ENCODE measurements at regions not wholly inside any gene's neighbourhood (a gene's known extent, or its start where the extent isn't known, plus 50 kb on each side); places are given as distances from the start of the nearest gene placed in this dataset.

DNA sequence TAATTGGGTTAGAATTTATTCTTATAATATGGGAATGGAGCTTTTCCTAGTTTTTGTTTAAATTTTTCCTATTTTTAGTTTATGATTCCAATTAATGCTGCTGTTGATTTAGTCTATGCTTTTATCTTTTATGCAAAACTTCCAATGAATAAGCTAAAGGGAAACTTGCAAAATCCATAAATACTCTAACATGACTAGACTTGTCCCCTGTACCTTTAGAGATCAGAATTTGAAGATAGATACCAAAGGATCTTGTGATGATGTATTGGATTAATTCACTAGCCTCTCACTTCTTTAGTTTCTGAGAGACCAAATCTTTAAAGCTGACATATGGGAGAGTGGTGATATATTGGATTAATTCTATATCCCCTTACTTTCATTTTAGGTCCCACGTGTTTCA is 306.6 kb upstream of the PRMT6 start:
- DNase-seq (no peak), ATAC-seq (no peak)
- intact Hi-C loops (cut with DNase I), result no loop called here

DNA sequence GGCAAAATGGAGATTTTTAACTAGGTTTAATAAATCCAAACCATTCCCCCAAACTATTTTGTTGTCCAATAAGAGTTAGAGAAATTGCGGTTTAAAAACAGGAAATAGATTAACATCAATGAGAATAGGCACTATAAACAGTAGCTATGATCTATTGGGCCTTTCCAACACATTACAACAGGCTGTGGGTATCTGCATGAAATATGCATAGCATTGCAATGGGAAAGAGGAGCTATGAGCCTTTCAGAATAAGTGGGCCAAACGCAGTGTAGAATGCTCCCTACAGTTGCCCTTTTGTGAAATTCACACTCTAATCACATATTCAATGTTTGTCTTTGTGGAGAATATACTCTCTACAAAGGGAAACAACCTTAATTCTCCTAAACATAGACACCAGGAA is 305.5 kb upstream of the PRMT6 start:
- intact Hi-C loops (cut with DNase I), result no loop called here
- DNase-seq, result no peak
- ATAC-seq, result no peak

DNA sequence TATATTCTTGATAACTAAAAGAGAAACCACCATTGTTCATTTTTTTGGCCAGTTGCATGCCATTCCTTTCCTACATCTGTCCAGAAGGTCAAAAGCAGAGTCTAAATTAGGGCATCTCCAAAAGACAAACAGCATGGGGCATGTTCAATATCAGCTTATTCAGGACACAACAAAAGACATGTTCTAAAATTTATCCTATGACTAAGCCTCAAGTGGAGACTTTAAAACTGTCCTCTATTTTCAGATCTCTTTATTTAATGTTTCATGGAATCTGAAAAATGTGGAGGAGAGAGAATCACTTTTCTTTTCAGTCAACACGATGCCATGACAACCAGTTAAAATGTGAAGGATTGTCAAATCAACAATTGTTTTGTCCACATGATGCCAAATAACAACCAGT is 303.4 kb upstream of the PRMT6 start:
- intact Hi-C loops (cut with DNase I), result no loop called here
- no peak for ATAC-seq

DNA sequence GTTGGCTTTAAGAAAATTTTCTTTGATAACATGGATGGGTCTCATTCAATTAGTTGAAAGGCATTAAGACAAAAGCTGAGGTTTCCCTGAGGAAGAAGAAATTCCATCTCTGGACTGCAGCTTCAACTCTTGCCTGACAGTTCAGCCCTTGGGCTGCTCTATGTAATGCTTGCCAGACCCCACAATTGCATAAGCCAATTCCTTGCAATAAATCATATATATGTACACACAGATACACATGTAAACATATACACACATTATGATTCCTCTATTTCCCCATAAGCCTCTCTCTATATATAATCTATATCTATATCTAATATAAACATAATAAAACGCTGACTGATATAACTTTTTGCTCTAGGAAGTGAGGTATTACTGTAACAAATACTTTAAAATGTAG is 301.5 kb upstream of the PRMT6 start:
- ATAC-seq, result no peak
- DNase-seq, result no peak
- intact Hi-C loops (cut with DNase I), result no loop called here

More for the DNA sequence above, 303.4 kb upstream of the PRMT6 start:
- no peak for DNase-seq

DNA sequence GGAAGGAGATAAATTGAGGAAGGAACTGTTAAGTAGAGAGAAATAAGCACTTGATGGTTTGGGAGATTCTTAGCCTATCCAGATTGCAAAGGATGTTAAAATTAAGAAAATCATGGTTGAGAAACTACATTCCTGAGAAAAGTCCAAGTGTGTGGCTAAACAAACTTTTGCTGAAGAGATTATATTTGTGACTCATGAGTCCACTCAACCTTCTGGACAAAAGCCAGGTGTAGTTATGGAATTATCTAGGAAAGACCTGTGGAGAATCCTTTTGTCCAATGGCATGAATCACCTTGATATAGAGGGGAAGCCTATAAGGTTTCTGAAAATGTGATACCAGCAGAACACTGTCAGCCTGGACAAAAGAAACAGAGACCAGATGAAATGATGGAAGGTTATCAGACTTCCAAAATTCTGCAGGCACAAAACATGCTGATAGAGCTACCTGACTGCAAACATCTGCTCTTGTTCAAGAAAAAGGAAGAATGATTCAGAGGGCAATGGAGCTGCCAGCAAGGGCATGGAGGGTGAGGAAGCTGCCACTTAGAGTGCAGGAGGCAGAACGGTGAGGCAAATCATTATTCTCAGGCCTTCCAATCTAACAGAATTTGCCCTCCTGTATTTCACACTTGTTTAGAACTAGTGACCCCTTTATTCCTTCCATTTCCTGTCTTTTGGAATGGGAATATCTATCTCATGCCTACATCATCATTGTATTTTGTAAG is 300.6 kb upstream of the PRMT6 start:
- no peak for DNase-seq
- peak in 1 of 2 donors; percentile 51 for ATAC-seq
- intact Hi-C loops (cut with DNase I), result no loop called here

DNA sequence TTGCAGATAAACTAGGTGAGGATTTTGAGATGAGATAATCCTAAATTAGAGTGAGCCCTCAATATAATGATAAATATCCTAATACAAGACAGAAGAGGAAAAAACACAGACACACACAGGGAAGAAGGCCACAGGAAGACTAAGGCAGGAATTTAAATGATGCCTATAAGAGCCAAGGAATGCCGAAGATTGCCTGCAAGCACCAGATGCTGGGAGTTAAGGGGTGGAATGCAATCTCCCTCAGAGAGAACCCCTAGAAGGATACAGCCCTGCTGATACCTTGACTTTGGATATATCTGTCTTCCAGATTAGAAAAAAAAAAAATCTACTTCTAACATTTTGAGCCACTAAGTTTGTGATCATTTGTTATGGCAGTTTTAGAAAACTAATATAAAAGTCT is 299.7 kb upstream of the PRMT6 start:
- intact Hi-C loops (cut with DNase I), result no loop called here
- DNase-seq, result no peak
- no peak for ATAC-seq

DNA sequence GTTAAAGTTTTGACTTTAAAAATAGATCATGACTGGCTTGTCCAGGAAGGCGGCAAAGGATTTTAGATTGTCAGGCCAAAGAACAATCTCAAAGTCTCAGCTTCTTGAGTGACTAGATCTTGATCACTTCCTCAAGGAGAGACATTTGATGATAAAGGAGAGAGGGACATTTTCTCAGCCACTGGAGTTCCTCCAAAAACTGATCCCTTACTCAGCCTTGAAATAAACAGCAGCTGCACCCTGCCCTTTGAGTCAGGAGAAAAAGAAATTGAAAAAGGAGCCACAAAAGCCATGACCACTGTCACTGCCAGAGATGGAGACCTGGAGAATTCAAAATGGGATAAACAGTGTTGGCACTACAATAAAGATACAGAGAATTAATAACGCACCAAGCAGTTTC is 288.4 kb upstream of the PRMT6 start:
- ATAC-seq, result no peak
- intact Hi-C loops (cut with DNase I), result no loop called here

DNA sequence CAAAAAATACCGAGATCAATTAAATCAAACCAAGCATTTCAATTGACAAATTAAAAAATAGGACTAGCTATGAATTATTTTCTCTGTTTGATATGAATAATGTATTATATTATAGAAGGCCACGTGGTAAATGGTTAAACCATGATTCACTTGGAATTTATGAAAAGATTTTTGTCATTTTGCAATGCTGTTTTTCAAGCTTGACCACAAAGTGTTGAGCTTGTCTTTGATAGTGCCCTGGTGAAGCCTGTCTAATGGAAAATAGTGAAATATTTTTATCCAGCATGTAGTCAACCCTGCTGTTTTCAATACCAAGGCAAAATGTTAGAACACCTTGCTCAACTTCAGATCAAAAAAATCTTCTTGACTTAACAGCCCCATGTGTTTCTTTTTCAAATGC is 288.0 kb upstream of the PRMT6 start:
- DNase-seq (no peak), ATAC-seq (no peak)
- intact Hi-C loops (cut with DNase I), result no loop called here

More for the DNA sequence above, 288.4 kb upstream of the PRMT6 start:
- DNase-seq, result no peak

DNA sequence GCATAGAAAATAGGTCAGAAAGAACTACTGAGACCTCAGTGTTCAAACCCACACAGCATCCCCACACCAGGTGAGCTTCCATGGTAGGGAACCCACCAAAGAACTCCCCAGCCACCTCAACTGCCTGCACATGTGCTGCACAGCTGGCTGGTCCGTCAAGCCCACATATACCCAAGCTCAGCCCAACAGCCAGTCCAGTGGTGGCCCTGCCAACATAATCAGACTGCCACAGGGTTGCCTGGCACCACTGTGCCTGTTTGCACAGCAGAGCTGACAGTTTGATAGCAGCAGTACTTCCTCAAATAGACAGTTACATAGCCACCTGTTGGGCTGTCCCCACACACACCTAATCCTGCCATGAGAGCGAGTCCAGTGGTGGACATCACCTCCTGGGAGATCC is 283.3 kb upstream of the PRMT6 start:
- ATAC-seq (no peak), DNase-seq (no peak)
- intact Hi-C loops (cut with DNase I), result no loop called here

DNA sequence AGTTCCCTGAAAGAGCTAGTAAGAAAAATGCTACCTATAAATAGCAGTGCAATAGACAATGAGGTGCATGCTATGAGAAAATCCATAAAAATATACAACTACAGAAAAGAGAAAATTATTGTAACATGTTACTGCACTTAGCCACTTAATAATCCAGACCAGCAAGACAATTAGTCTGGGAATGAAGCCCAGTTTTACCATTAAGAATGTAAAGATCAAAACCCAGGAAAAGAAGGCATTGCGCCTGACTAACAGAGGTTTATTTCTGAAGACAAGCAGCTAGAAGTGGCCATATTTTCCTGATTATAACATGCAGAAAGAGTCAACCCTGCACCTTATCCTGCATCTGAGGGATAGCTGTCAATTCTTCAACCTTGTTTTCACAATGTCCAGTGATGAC is 276.4 kb upstream of the PRMT6 start:
- intact Hi-C loops (cut with DNase I), result no loop called here
- DNase-seq (no peak), ATAC-seq (no peak)

DNA sequence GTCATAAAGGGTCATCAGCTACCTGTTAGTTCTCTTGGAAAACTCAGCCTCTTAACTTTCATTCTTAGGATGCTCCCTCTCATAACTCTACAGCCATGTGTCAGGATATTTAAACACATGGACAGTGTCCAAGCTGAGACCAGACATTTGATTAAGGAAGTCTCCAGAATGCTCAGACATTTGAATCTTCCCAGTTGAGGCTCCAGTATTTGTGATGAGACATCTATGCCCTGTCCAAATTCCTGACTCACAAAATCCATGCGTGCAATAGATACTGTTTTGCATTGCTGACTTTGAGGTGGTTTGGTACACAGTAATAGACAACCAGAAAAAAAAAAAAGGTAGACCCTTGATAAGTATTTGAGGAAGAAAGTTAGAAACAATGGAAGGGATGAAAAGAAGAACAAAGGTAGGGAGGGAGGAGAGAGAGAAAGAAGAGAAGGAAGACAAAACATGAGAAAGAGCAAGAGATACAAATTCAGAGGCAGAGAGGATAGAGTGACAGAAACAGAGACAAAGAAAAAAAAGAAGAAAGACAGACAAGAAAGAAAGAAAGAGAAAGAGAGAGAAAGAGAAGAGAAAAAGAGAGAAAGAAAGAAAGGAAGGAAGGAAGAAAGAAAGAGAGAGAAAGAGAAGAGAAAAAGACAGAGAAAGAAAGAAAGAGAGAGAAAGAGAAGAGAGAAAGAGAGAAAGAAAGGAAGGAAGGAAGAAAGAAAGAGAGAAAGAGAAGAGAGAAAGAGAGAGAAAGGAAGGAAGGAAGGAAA is 275.5 kb upstream of the PRMT6 start:
- DNase-seq, result no peak
- intact Hi-C loops (cut with DNase I), result no loop called here
- no peak for ATAC-seq

DNA sequence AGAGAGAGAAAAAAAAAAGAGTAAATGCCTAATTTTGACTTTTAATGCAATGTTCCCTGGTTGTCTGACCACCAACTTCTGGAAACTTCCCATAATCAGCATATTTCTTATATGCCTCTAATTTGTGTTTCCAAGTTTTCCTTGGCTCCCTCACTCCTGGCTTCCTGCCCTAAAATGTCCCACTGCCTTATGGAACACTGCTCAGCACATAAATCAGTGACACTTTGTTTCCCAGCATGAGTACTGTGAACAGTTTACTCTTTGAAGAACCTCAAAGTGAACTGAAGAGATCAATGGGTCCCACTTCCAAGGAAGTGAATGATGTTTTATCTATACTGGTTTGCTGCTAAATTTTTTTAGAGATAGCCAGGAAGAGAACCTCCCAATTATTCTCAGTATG is 271.3 kb upstream of the PRMT6 start:
- intact Hi-C loops (cut with DNase I), result no loop called here
- ATAC-seq (no peak), DNase-seq (no peak)

DNA sequence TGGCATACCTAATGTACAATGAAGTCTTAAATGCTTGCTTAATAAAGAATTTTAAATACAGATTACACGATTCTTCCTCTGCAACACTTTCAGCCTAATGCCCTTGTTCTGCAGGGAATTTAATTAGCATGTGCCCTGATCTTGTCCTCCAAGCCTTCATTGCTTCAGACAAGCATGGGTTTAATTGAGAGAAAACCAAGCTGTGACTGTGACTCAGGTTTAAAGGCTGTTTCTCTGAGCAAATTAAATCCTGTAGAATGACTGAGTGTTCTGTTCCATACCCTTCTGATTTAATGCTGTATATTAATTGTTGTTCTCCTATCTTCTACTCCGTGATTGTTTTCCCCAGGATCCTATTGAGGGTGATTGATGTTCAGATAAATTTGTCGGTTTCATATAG is 269.0 kb upstream of the PRMT6 start:
- ATAC-seq (no peak), DNase-seq (no peak)
- intact Hi-C loops (cut with DNase I), result no loop called here

DNA sequence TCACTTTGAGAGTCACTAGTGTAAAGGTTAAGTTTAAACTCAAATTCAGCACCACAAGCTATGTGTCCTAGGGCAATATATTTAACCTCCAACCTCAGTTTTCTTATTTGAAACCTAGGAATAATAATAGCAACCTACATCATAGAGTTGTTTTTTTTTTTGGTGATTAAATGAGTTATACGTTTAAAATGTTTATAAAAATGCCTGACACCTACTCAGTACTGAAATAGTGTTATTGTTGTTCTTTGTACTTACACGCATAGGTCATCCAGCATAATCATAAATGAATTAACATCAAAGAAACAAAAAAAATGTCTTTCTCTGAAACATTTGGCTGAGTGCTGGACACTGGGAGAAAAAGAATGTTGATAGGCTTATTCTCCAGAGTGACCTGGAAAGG is 266.8 kb upstream of the PRMT6 start:
- DNase-seq (no peak), ATAC-seq (no peak)
- intact Hi-C loops (cut with DNase I), result no loop called here

DNA sequence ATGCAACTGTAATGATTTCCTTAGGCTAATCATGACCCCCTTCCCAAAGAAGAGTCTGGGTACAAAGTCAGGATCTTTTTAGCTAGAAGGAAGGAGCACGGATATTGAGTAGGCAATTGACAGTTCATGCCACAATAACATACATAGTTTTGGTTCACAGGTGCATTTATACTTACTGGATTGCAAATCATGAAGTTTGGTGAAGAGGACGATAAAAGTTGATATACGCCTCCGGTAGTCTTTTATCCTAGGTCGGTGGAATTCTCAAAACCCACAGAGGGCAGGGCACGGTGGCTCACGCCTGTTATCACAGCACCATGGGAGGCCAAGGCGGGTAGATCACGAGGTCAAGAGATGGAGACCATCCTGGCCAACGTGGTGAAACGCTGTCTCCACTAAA is 265.4 kb upstream of the PRMT6 start:
- ATAC-seq, result no peak
- intact Hi-C loops (cut with DNase I), result no loop called here

DNA sequence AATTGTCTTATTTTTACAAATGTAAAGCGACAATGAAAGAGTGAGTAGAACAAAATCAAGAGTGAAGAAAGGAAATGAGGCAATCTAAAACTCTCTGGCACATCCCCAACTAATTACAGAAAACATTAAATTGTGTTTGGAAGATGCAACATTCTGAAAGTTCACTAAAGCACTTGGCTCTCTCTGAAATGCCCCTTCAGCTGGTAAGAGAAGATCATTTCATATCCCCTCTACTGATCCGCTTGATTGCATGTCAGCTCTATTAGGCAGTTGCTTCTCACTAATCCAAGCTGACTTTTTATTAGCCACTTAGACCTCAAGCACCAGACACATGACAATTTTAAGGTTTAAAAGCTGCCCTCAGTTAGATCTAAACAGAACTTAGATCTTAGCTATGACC is 262.8 kb upstream of the PRMT6 start:
- intact Hi-C loops (cut with DNase I), result no loop called here
- ATAC-seq, result no peak
- no peak for DNase-seq

More for the DNA sequence above, 265.4 kb upstream of the PRMT6 start:
- DNase-seq, result no peak

DNA sequence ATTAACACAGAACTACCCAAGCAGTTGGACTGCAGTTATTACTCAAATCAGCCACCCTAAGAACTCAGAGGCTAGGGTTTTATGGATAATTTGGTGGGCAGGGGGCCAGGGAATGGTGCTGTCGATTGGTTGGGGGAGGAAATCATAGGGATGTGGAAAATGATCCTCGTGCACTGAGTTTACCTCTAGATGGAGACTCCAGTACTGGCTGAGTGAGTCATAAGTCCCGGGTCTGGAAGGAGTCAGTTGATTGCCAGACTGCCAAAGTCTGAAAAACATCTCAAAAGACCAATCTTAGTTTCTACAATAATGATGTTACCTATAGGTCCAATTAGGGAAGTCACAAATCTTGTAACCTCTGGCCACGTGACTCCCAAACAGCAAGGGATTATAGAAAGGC is 257.5 kb upstream of the PRMT6 start:
- DNase-seq, result no peak
- intact Hi-C loops (cut with DNase I), result no loop called here
- no peak for ATAC-seq

DNA sequence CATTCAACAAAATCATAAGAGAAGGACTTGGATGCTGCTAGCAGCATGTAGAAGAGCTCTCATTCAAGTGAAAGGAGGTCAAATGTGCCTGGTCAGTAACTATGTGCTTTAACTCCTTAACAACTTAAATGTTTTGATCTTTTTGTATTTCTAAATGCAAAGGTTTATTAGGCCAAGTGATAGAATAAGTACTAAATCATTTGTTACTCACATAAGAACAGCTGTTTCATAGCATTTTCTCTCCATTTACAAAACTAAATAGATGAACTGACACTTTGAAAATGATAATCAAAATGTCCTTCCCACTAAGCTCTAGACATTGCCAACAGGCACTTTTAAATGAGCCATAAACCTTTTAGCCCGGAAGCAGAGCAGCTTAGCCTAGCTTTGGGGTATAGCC is 254.3 kb upstream of the PRMT6 start:
- ATAC-seq (no peak), DNase-seq (no peak)
- intact Hi-C loops (cut with DNase I), result no loop called here

DNA sequence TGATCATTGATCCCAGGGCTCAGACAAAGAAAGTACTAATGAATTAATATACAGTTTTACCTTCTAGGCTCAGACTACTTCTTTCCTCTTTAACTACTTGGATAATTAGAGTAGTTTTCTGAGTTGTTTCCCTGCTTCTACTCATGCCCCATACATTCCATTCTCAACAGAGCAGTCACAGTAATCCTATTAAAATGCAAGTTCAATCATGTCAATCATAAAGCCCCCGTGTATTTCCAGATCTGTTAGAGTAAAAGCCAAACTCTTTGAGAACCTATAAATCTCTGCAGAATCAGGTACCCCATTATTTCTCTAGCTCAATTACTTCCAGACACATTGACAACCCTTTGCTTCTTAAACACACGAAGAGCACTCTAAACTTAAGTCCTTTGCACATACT is 242.1 kb upstream of the PRMT6 start:
- no peak for ATAC-seq
- no peak for DNase-seq
- intact Hi-C loops (cut with DNase I), result no loop called here

DNA sequence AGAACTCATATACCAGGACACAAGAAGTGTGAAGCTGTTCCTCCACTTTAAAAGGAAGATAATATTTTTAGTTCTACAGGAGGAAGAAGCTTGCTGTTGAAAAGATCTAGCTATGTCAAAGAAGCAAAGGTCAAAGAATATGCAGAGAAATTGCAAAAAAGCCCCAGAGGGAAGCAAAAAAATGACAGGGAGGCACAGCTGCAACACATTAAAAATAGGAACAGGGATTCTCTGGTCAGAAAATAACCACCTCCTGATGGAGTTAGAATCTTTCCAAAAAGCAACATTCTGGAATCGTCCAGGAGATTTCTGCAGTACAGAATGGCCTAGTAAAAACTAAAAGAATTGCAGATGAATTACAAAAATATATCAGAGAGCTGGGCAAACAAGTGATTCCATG is 238.9 kb upstream of the PRMT6 start:
- ATAC-seq, result no peak
- no peak for DNase-seq
- intact Hi-C loops (cut with DNase I), result no loop called here

DNA sequence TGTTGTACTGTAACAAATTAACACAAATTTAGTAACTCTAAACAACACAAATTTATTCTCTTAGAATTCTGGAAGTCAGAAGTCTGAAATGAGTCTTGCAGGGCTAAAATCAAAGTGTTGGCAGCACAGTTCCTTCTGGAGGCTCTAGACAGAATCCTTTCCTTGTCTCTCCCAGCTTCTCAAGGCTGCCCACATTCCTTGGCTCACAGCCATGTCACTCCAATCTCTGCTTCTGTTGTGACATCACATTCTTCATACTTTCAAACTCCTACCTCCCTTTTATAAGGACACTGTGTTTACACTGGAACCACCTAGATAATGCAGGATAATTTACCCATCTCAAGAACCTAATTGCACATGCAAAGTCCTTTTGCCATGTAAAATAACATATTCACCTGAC is 225.0 kb upstream of the PRMT6 start:
- ATAC-seq (no peak), DNase-seq (no peak)
- intact Hi-C loops (cut with DNase I), result no loop called here

All from left cardiac atrium (tissue), 4 donors.